IMR-90 (cell line): ENCODE measurements at regions not wholly inside any gene's neighbourhood (a gene's known extent, or its start where the extent isn't known, plus 50 kb on each side); places are given as distances from the start of the nearest gene placed in this dataset.

ENCODE experiments used
- CEBPB ChIP-seq: IDR thresholded peaks from 2 replicates; pipeline ENCODE4 v1.6.1; 2012; ENCODE audit warnings: low read depth, low read length, improper control_type of control experiment
- RFX5 ChIP-seq: IDR thresholded peaks from 2 replicates; pipeline ENCODE4 v1.8.0; 2012; ENCODE audit warnings: low read depth, mild to moderate bottlenecking, low read length, moderate library complexity
- TF ChIP-seq, protein P1 (sequence below): conservative IDR thresholded peaks from 2 replicates; pipeline ENCODE4 v1.5.1; 2012; ENCODE audit warnings: mild to moderate bottlenecking, low read depth, low read length, improper control_type of control experiment

DNA sequence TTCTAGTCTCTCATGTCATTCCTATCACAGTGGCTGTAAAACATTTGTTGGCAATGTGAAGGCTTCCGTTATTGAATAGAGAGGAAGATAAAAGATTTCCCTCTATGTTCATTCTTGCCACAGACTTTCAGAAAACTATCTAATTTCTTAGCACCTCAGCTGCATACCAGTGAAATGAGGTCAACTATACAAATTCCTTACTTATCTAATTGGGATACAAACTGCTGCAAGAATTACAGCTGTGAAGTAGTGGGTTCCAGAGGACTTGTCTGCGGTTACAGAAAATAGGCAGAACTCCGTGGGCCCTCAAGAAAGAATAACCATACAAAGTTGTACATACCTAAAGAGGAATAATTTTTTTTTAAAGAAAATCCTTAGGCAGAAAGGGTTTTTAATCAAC lies 175.8 kb downstream of the PPP1R2C start:
- TF ChIP-seq, protein P1, sequence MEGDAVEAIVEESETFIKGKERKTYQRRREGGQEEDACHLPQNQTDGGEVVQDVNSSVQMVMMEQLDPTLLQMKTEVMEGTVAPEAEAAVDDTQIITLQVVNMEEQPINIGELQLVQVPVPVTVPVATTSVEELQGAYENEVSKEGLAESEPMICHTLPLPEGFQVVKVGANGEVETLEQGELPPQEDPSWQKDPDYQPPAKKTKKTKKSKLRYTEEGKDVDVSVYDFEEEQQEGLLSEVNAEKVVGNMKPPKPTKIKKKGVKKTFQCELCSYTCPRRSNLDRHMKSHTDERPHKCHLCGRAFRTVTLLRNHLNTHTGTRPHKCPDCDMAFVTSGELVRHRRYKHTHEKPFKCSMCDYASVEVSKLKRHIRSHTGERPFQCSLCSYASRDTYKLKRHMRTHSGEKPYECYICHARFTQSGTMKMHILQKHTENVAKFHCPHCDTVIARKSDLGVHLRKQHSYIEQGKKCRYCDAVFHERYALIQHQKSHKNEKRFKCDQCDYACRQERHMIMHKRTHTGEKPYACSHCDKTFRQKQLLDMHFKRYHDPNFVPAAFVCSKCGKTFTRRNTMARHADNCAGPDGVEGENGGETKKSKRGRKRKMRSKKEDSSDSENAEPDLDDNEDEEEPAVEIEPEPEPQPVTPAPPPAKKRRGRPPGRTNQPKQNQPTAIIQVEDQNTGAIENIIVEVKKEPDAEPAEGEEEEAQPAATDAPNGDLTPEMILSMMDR = no peak
- no peak for TF ChIP-seq CEBPB
- TF ChIP-seq RFX5 = no peak
